ENCODE measurements at regions not wholly inside any gene's neighbourhood (a gene's known extent, or its start where the extent isn't known, plus 50 kb on each side); places are given as distances from the start of the nearest gene placed in this dataset.

DNA sequence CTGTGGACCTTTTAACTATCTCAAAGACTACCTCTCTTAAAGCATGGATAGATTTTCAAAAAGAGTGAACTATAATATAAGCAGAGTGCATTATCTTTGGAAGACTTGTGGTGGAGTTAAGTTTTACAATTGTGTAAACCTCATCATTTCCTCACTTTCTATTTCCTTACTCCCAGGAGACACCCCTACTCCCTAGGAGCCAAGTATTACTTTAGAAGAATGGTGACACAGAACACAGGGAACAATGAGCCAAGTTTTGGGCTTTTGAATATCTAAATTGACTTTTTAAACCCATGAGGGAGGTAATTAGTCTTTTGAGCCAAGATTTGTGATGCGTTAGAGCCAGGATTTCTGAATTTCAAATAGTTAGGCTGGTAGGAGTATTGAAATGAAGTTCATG, 78.9 kb upstream of the UNC5C start:
- intact Hi-C loops (cut with micrococcal nuclease) = no loop called here
- no peaks in the 10 kb centered on the region for H3K27me3 Mint-ChIP-seq (ENCODE audit: insufficient read depth, unreplicated experiment)
- no TSS peak for BruUV-seq (replicated peaks)
- H3K4me3 Mint-ChIP-seq (ENCODE audit: unreplicated experiment) = no peak overlapping the region
- no peaks in the 10 kb centered on the region for H3K4me1 Mint-ChIP-seq (ENCODE audit: insufficient read depth, unreplicated experiment)
- TF ChIP-seq, protein P1, sequence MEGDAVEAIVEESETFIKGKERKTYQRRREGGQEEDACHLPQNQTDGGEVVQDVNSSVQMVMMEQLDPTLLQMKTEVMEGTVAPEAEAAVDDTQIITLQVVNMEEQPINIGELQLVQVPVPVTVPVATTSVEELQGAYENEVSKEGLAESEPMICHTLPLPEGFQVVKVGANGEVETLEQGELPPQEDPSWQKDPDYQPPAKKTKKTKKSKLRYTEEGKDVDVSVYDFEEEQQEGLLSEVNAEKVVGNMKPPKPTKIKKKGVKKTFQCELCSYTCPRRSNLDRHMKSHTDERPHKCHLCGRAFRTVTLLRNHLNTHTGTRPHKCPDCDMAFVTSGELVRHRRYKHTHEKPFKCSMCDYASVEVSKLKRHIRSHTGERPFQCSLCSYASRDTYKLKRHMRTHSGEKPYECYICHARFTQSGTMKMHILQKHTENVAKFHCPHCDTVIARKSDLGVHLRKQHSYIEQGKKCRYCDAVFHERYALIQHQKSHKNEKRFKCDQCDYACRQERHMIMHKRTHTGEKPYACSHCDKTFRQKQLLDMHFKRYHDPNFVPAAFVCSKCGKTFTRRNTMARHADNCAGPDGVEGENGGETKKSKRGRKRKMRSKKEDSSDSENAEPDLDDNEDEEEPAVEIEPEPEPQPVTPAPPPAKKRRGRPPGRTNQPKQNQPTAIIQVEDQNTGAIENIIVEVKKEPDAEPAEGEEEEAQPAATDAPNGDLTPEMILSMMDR (IDR thresholded peaks at IDR 0.05; ENCODE audit: unreplicated experiment) = no peak
- no peak for DNase-seq (ENCODE audit: unreplicated experiment)
- H3K27ac Mint-ChIP-seq (ENCODE audit: low read depth, unreplicated experiment) = no peak overlapping the region
- H3K36me3 Mint-ChIP-seq (ENCODE audit: insufficient read depth, unreplicated experiment) = no peaks in the 10 kb centered on the region
- H3K9me3 Mint-ChIP-seq (ENCODE audit: unreplicated experiment) = no peaks in the 10 kb centered on the region
- ChIA-PET POLR2A (no interaction called here), CTCF (interaction anchor here (0.6 kb wide), 2 partner anchors 8 to 9 kb away, joined by 3 to 4 read pairs; no protein-coding TSS in a partner anchor)

DNA sequence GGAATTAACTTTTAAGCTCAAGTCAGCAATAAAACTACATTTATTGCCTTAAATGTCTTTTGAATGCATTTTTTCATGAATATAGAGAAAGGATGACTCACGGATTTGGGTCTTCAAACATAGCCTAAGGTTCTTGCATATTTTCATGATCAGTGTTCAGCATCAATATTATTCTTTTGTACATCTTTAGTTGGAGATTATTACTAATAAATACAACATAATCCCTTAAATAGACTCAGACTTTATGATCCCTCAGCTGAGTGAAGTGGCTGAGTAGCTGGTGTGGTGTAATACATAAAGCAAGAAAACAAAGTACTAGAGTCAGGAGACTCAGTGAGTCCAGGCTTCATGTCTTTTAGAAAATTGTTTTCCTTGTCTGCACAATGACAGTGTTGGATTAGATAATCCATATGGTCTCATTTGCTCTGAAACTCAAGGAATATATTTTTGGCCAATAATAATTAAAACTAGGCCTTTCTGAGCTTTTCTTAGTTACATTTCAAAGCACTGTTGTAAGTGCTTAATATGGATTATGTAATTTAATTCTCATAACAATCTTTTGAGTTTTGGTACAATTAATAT, 78.3 kb upstream of the UNC5C start:
- no peaks in the 10 kb centered on the region for H3K4me1 Mint-ChIP-seq (ENCODE audit: insufficient read depth, unreplicated experiment)
- ChIA-PET CTCF (interaction anchor here (0.6 kb wide), 3 partner anchors 9 to 112 kb away, joined by 3 to 4 read pairs (median 3); no protein-coding TSS in a partner anchor), POLR2A (no interaction called here)
- TF ChIP-seq, protein P1 (IDR thresholded peaks at IDR 0.05; ENCODE audit: unreplicated experiment) = no peak
- H3K27ac Mint-ChIP-seq (ENCODE audit: low read depth, unreplicated experiment) = no peak overlapping the region
- no peaks in the 10 kb centered on the region for H3K9me3 Mint-ChIP-seq (ENCODE audit: unreplicated experiment)
- H3K4me3 Mint-ChIP-seq (ENCODE audit: unreplicated experiment) = no peak overlapping the region
- no TSS peak for BruUV-seq (replicated peaks)
- no peak for DNase-seq (ENCODE audit: unreplicated experiment)
- intact Hi-C loops (cut with micrococcal nuclease) = no loop called here
- no peaks in the 10 kb centered on the region for H3K36me3 Mint-ChIP-seq (ENCODE audit: insufficient read depth, unreplicated experiment)
- no peaks in the 10 kb centered on the region for H3K27me3 Mint-ChIP-seq (ENCODE audit: insufficient read depth, unreplicated experiment)

DNA sequence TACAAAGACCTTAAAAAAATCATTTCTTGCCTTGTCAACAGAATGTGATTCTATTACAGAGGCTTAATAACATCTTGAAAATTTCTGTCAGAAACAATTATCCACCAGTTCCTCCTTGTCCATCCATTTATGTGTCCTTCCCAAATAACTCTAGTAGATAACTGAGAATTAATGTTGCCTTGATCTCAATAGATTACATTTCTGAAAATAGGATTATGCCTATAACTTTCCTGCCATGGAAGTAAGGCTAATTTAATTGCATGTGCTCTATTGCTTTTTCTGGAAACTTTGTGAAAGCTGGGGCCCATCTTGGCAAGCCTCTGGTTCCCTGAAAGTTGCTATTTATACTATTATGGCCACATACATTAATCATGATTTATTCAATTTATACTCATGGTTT, 76.2 kb upstream of the UNC5C start:
- TF ChIP-seq, protein P1 (IDR thresholded peaks at IDR 0.05; ENCODE audit: unreplicated experiment) = no peak
- no peak overlapping the region for H3K4me3 Mint-ChIP-seq (ENCODE audit: unreplicated experiment)
- intact Hi-C loops (cut with micrococcal nuclease) = no loop called here
- H3K27me3 Mint-ChIP-seq (ENCODE audit: insufficient read depth, unreplicated experiment) = no peaks in the 10 kb centered on the region
- no peak for DNase-seq (ENCODE audit: unreplicated experiment)
- no TSS peak for BruUV-seq (replicated peaks)
- no peaks in the 10 kb centered on the region for H3K4me1 Mint-ChIP-seq (ENCODE audit: insufficient read depth, unreplicated experiment)
- no peak overlapping the region for H3K27ac Mint-ChIP-seq (ENCODE audit: low read depth, unreplicated experiment)
- ChIA-PET CTCF (no interaction called here), POLR2A (no interaction called here)
- H3K36me3 Mint-ChIP-seq (ENCODE audit: insufficient read depth, unreplicated experiment) = no peaks in the 10 kb centered on the region
- H3K9me3 Mint-ChIP-seq (ENCODE audit: unreplicated experiment) = no peaks in the 10 kb centered on the region

DNA sequence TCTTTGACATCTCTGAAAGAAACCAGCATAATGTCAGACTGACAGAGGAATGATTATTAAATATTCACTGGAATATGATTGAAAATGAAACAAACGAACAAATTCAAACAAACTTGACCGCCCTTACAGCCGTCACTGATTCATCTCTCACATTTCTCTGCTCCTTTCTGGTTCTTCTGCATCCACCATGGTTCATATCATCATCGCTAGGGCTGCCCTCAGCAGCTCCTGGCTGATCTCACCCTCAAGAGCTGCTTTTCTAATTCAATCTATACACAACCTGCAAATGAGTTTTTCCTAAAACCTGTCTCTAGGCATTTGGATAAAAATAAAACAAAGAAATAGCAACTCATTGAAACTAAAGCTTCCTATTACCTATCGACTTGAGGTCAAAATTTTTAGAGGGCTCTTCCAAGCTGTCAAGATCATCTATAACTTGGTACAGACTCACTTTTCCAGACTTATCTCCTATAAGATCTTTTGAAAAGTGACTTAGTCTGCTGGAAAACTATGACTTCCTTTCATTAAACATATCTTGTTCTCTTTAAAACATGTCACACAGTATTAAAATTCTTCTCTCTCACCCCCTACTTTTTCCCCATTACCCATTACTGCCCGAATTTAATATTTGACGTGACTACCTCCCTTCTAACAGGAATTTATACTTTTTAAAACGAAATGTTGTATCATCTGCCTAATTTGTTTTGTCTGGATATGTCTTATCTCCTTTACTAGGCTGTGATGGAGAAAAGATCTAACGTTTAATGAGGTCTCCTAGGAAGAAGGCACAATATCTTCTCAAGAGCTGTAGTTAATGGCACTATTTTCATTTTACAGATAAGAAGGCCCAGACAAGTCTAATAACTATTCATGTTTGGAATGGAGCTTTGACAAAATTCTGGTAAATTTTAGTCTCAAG, 71.0 kb upstream of the UNC5C start:
- H3K4me3 Mint-ChIP-seq (ENCODE audit: unreplicated experiment) = no peak overlapping the region
- DNase-seq (ENCODE audit: unreplicated experiment) = no peak
- H3K36me3 Mint-ChIP-seq (ENCODE audit: insufficient read depth, unreplicated experiment) = no peaks in the 10 kb centered on the region
- CTCF ChIA-PET = interaction anchor here (1.0 kb wide), 1 partner anchor 18 kb away, joined by 5 read pairs; no protein-coding TSS in a partner anchor
- H3K9me3 Mint-ChIP-seq (ENCODE audit: unreplicated experiment) = no peaks in the 10 kb centered on the region
- H3K27me3 Mint-ChIP-seq (ENCODE audit: insufficient read depth, unreplicated experiment) = no peaks in the 10 kb centered on the region
- no peaks in the 10 kb centered on the region for H3K4me1 Mint-ChIP-seq (ENCODE audit: insufficient read depth, unreplicated experiment)
- BruUV-seq (replicated peaks) = no TSS peak
- POLR2A ChIA-PET = interaction anchor here (0.6 kb wide), 1 partner anchor 56 kb away, joined by 3 read pairs; no protein-coding TSS in a partner anchor
- TF ChIP-seq, protein P1 (IDR thresholded peaks at IDR 0.05; ENCODE audit: unreplicated experiment) = no peak
- intact Hi-C loops (cut with micrococcal nuclease) = no loop called here
- no peak overlapping the region for H3K27ac Mint-ChIP-seq (ENCODE audit: low read depth, unreplicated experiment)
